Gastroesophageal sphincter (tissue), 4 donors: ENCODE measurements at regions not wholly inside any gene's neighbourhood (a gene's known extent, or its start where the extent isn't known, plus 50 kb on each side); places are given as distances from the start of the nearest gene placed in this dataset.

Source experiments
- ATAC-seq: fragments of 150-250 bp; one replicate; pipeline ENCODE4 v1.9.1; 2016; ENCODE audit warnings: mild to moderate bottlenecking, moderate library complexity
- H3K27ac ChIP-seq, 4 donors: fragments of 200-600 bp; sonication (generic) in 3 of 4; 1 replicate in 3 of 4; 2 replicates in 1 of 4; pipeline ENCODE4 v1.5.1; 2016 to 2019
- H3K27me3 ChIP-seq: fragments of 200-600 bp; sonication (generic); one replicate; pipeline ENCODE4 v1.5.1; 2019
- H3K36me3 ChIP-seq, 2 donors: fragments of 200-600 bp; sonication (generic); one replicate each; pipeline ENCODE4 v1.5.1; 2019; ENCODE audit warnings: control low read depth in 1 of 2
- H3K4me1 ChIP-seq, 3 donors: fragments of 200-600 bp; sonication (generic); 1 replicate in 2 of 3; 2 replicates in 1 of 3; pipeline ENCODE4 v1.5.1; 2016 to 2019; ENCODE audit warnings: control low read depth in 2 of 3
- H3K4me3 ChIP-seq, 2 donors: fragments of 200-600 bp; sonication (generic); one replicate each; pipeline ENCODE4 v1.5.1; 2019; ENCODE audit warnings: mild to moderate bottlenecking in 1 of 2, moderate library complexity in 1 of 2
- H3K9me3 ChIP-seq, 3 donors: fragments of 200-600 bp; sonication (generic); one replicate each; pipeline ENCODE4 v1.5.1; 2017 to 2019; ENCODE audit warnings: control low read depth in 2 of 3
- EP300 ChIP-seq: sonication (generic); formaldehyde crosslinking; IDR thresholded peaks from one replicate; pipeline ENCODE4 v1.6.1; 2017; ENCODE audit warnings: antibody characterized with exemption, mild to moderate bottlenecking
- POLR2A ChIP-seq, 2 donors: fragments of 450-650 bp; IDR thresholded peaks; one replicate each; pipeline ENCODE4 v1.6.1; 2017; ENCODE audit warnings: antibody characterized with exemption in 2 of 2, mild to moderate bottlenecking in 2 of 2, moderate library complexity in 1 of 2
- POLR2AphosphoS5 ChIP-seq: sonication (generic); formaldehyde crosslinking; IDR thresholded peaks from one replicate; pipeline ENCODE4 v1.6.1; 2017; ENCODE audit warnings: antibody characterized with exemption
- WGBS, 2 donors: methylation state at CpG; one replicate each; pipeline ENCODE4 v1.1.5; 2018; ENCODE audit warnings: low coverage in 1 of 2; 5-methylcytosine and 5-hydroxymethylcytosine counted together
- TF ChIP-seq, protein P1 (sequence below), 4 experiments: fragments of 200-600 bp in 2 of 4; fragments of 450-650 bp in 2 of 4; sonication (generic) in 1 of 4; IDR thresholded peaks; one replicate each; pipeline ENCODE4 v1.5.1; 2017 to 2019; ENCODE audit warnings: antibody characterized with exemption in 4 of 4, mild to moderate bottlenecking in 2 of 4, moderate library complexity in 2 of 4

DNA sequence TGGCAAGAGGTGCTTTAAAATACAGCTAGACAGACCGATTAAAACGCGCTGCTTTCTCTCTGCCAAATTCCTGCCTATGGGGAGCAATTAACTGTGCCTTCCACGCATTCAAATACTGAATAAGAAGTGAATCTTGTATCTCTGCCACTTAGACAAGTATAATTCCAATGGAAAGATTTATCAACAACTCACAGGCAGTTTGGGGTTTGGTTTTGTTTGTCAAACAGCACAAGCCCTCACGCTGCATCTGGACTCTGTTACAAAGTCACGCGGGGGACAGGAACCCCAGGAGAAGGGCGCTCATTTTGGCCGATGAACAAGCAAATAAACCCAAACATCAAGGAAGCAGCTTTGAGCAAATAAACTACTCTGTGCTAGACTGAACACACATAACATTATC is 61.8 kb upstream of the TMCO5A start:
- WGBS, 2 donors = 40 to 50% methylated on average over 7 to 9 of the region's 9 CpGs

DNA sequence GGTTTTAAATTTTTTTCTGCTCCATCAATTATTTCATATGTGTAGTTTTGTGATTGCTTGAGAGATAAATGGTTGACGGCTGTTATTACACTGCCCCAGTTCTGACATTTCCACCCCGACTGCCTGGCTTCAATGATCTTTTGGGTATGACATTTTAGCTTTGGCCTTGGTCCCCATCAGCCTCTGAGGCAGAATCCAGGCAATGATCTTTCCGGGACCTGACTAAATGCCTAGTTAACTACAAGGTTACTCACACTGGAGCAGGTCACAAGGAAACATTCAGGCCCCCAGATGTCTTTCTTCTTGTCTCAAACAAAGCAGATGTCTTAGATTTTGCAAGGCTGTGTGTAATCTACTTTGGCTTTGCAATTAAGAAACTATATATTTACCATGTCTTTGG is 61.1 kb upstream of the TMCO5A start:
- 36 to 64% methylated on average over 3 of the region's 3 CpGs for WGBS, 2 donors
- ATAC-seq = no peak
- Histone ChIP-seq H3K27ac (no peak overlapping the region), H3K36me3 (no peaks in the 10 kb centered on the region), H3K9me3 (no peaks in the 10 kb centered on the region), H3K4me3 (no peak overlapping the region), H3K27me3 (no peaks in the 10 kb centered on the region), H3K4me1 (no peaks in the 10 kb centered on the region)
- TF ChIP-seq POLR2AphosphoS5 (no peak), POLR2A (IDR thresholded peaks at IDR 0.05) (no peak), EP300 (no peak)
- TF ChIP-seq, protein P1, sequence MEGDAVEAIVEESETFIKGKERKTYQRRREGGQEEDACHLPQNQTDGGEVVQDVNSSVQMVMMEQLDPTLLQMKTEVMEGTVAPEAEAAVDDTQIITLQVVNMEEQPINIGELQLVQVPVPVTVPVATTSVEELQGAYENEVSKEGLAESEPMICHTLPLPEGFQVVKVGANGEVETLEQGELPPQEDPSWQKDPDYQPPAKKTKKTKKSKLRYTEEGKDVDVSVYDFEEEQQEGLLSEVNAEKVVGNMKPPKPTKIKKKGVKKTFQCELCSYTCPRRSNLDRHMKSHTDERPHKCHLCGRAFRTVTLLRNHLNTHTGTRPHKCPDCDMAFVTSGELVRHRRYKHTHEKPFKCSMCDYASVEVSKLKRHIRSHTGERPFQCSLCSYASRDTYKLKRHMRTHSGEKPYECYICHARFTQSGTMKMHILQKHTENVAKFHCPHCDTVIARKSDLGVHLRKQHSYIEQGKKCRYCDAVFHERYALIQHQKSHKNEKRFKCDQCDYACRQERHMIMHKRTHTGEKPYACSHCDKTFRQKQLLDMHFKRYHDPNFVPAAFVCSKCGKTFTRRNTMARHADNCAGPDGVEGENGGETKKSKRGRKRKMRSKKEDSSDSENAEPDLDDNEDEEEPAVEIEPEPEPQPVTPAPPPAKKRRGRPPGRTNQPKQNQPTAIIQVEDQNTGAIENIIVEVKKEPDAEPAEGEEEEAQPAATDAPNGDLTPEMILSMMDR (IDR thresholded peaks at IDR 0.05) = no peak

More for the DNA sequence above, 61.8 kb upstream of the TMCO5A start:
- H3K4me1 ChIP-seq = no peaks in the 10 kb centered on the region
- no peaks in the 10 kb centered on the region for H3K27me3 ChIP-seq
- no peak for ATAC-seq
- H3K27ac ChIP-seq = no peak overlapping the region
- TF ChIP-seq EP300 (no peak), POLR2AphosphoS5 (no peak), POLR2A (IDR thresholded peaks at IDR 0.05) (no peak)
- TF ChIP-seq, protein P1 (IDR thresholded peaks at IDR 0.05) = no peak
- H3K36me3 ChIP-seq = no peaks in the 10 kb centered on the region
- H3K4me3 ChIP-seq = no peak overlapping the region
- no peaks in the 10 kb centered on the region for H3K9me3 ChIP-seq

DNA sequence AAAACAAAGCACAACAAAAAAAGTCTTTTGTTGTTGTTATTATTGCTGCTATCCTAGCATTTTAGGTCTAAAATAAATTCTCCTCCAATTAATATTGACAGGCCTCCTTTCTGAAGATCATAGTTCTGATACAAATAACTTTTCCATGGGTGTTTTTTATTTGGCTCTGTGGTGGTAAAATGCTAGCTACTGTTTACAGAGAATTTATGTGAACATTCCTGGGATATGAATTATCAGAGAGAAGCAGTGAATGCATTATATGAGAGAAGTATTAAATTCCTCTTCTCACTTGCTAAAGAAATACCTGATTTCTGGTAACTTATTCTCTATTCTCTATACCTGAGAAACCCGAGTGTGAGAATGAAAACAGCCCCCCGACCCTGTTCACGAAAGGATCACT is 57.5 kb upstream of the TMCO5A start:
- H3K36me3 ChIP-seq = no peaks in the 10 kb centered on the region
- ATAC-seq = no peak
- H3K4me1 ChIP-seq = no peaks in the 10 kb centered on the region
- TF ChIP-seq, protein P1 (IDR thresholded peaks at IDR 0.05) = no peak
- TF ChIP-seq EP300 (no peak), POLR2A (IDR thresholded peaks at IDR 0.05) (no peak), POLR2AphosphoS5 (no peak)
- H3K9me3 ChIP-seq = no peaks in the 10 kb centered on the region
- no peak overlapping the region for H3K4me3 ChIP-seq
- no peaks in the 10 kb centered on the region for H3K27me3 ChIP-seq
- WGBS, 2 donors = 75 to 79% methylated on average over 2 to 3 of the region's 3 CpGs
- H3K27ac ChIP-seq = no peak overlapping the region

DNA sequence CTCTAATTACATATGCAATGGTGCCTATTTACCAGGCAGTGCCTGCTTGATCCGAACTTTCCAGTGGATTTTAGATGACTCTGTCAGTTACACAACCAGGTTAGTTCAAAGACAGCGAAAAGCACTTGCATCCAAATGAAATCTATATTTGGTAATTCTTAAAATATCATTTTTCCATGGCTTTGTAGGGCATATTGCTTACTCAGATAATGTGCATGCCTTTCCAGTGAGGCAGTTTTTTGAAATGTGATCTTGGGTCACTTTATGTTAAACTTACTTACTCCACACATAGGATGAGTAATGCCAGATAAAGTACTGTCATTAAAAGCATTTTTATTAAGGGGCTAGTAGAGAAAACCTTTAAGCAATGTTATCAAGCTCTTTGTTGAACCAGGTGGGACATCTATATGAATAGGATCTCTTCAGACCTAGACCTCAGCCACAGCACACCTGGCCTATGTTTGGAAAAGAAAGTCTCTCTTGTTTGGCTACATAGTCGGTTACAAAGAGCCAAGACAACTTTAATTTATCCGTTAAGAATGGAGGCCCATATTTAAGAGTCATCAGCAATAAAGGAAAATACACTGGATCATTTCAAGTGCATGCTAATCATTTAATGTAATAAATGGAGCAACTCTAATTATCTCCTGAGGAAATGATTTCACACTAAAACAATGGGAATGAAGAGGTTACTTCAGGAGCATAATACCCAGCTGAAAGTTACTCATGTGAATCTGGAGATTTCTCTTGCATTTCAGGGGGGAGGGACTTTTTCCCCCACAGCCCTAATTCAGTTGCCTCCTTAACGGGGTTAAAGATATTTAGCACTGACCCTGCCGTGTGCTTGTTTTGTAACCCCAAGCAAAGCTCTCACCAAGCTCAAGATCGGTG is 56.3 kb upstream of the TMCO5A start:
- TF ChIP-seq EP300 (no peak), POLR2A (IDR thresholded peaks at IDR 0.05) (no peak), POLR2AphosphoS5 (no peak)
- TF ChIP-seq, protein P1 (IDR thresholded peaks at IDR 0.05) = no peak
- no peak for ATAC-seq
- Histone ChIP-seq H3K4me3 (no peak overlapping the region), H3K9me3 (no peaks in the 10 kb centered on the region), H3K27me3 (no peaks in the 10 kb centered on the region), H3K36me3 (no peaks in the 10 kb centered on the region), H3K27ac (no peak overlapping the region), H3K4me1 (no peaks in the 10 kb centered on the region)
- WGBS, 2 donors = 55 to 59% methylated on average over 7 of the region's 7 CpGs
